Suprapubic skin (tissue), 4 donors: ENCODE measurements at regions not wholly inside any gene's neighbourhood (a gene's known extent, or its start where the extent isn't known, plus 50 kb on each side); places are given as distances from the start of the nearest gene placed in this dataset.

ENCODE experiments used
- DNase-seq, 2 donors: peaks; one replicate each; pipeline ENCODE4 v3.0.0-alpha.2; 2019; ENCODE audit warnings: low spot score in 2 of 2
- H3K27ac ChIP-seq: fragments of 200-600 bp; sonication (generic); one replicate; pipeline ENCODE4 v1.5.1; 2019
- H3K27me3 ChIP-seq: fragments of 200-600 bp; sonication (generic); one replicate; pipeline ENCODE4 v1.5.1; 2019
- H3K36me3 ChIP-seq: fragments of 200-600 bp; sonication (generic); one replicate; pipeline ENCODE4 v1.5.1; 2019
- H3K4me1 ChIP-seq: fragments of 200-600 bp; sonication (generic); one replicate; pipeline ENCODE4 v1.5.1; 2019
- H3K4me3 ChIP-seq: fragments of 200-600 bp; sonication (generic); one replicate; pipeline ENCODE4 v1.5.1; 2019; ENCODE audit warnings: mild to moderate bottlenecking
- H3K9me3 ChIP-seq: fragments of 200-600 bp; sonication (generic); one replicate; pipeline ENCODE4 v1.5.1; 2019
- CTCF ChIP-seq, 2 donors: fragments of 200-600 bp in 1 of 2; fragments of 450-650 bp in 1 of 2; sonication (generic) in 1 of 2; IDR thresholded peaks; one replicate each; pipeline ENCODE4 v1.5.1; 2016 to 2019; ENCODE audit warnings: antibody characterized with exemption in 2 of 2, mild to moderate bottlenecking in 1 of 2, moderate library complexity in 1 of 2
- EP300 ChIP-seq: sonication (generic); formaldehyde crosslinking; IDR thresholded peaks from one replicate; pipeline ENCODE4 v1.6.1; 2017; ENCODE audit warnings: antibody characterized with exemption
- POLR2A ChIP-seq, 2 donors: fragments of 450-650 bp; IDR thresholded peaks; one replicate each; pipeline ENCODE4 v1.6.1; 2017; ENCODE audit warnings: antibody characterized with exemption in 2 of 2, mild to moderate bottlenecking in 2 of 2, moderate library complexity in 2 of 2
- POLR2AphosphoS5 ChIP-seq, 3 donors: sonication (generic); formaldehyde crosslinking; IDR thresholded peaks; one replicate each; pipeline ENCODE4 v1.6.1; 2017; ENCODE audit warnings: antibody characterized with exemption in 3 of 3
- WGBS: methylation state at CpG from one replicate; pipeline ENCODE4 v1.1.5; 2018; 5-methylcytosine and 5-hydroxymethylcytosine counted together

- Histone ChIP-seq H3K27ac (no peak overlapping the region), H3K36me3 (no peaks in the 10 kb centered on the region), H3K4me1 (peaks cover 7% of the 10 kb centered on the region), H3K9me3 (no peaks in the 10 kb centered on the region), H3K27me3 (no peaks in the 10 kb centered on the region), H3K4me3 (no peak overlapping the region)
- no peak for DNase-seq
- TF ChIP-seq CTCF (IDR thresholded peaks at IDR 0.05) (no peak), POLR2AphosphoS5 (IDR thresholded peaks at IDR 0.05) (no peak), EP300 (no peak), POLR2A (IDR thresholded peaks at IDR 0.05) (no peak)
- 74% methylated on average over 2 of the region's 2 CpGs for whole genome bisulfite sequencing
These were observed 71.7 kb upstream of the TNC start for GRCh38 chr9:115189686-115190085.

- TF ChIP-seq CTCF (IDR thresholded peaks at IDR 0.05) (no peak), POLR2A (IDR thresholded peaks at IDR 0.05) (no peak), POLR2AphosphoS5 (IDR thresholded peaks at IDR 0.05) (no peak), EP300 (no peak)
- Histone ChIP-seq H3K27me3 (no peaks in the 10 kb centered on the region), H3K36me3 (no peaks in the 10 kb centered on the region), H3K4me1 (peaks cover 7% of the 10 kb centered on the region), H3K4me3 (no peak overlapping the region), H3K9me3 (no peaks in the 10 kb centered on the region), H3K27ac (no peak overlapping the region)
- no peak for DNase-seq
- 91% methylated on average over 3 of the region's 3 CpGs for WGBS
These were observed 73.7 kb upstream of the TNC start for GRCh38 chr9:115191667-115192066.

GRCh38 chr9:115192280-115192679, 74.3 kb upstream of the TNC start:
- no peak for TF ChIP-seq EP300
- no peak for TF ChIP-seq POLR2A (IDR thresholded peaks at IDR 0.05)
- no peak for TF ChIP-seq CTCF (IDR thresholded peaks at IDR 0.05)
- no peak for TF ChIP-seq POLR2AphosphoS5 (IDR thresholded peaks at IDR 0.05)
- H3K36me3 ChIP-seq = no peaks in the 10 kb centered on the region
- H3K9me3 ChIP-seq = no peaks in the 10 kb centered on the region
- no peaks in the 10 kb centered on the region for H3K27me3 ChIP-seq
- no peak overlapping the region for H3K27ac ChIP-seq
- DNase-seq = no peak
- H3K4me3 ChIP-seq = no peak overlapping the region
- WGBS = 80% methylated on average over 3 of the region's 3 CpGs
- peaks cover 7% of the 10 kb centered on the region for H3K4me1 ChIP-seq

- 49% methylated on average over 2 of the region's 2 CpGs for WGBS
These were observed 75.0 kb upstream of the TNC start for GRCh38 chr9:115192835-115193525.

GRCh38 chr9:115193777-115194176, 75.8 kb upstream of the TNC start:
- H3K4me3 ChIP-seq = no peak overlapping the region
- TF ChIP-seq POLR2AphosphoS5 (IDR thresholded peaks at IDR 0.05) (no peak), POLR2A (IDR thresholded peaks at IDR 0.05) (no peak), EP300 (no peak), CTCF (IDR thresholded peaks at IDR 0.05) (no peak)
- peaks cover 7% of the 10 kb centered on the region for H3K4me1 ChIP-seq
- no peaks in the 10 kb centered on the region for H3K27me3 ChIP-seq
- H3K27ac ChIP-seq = no peak overlapping the region
- no peaks in the 10 kb centered on the region for H3K9me3 ChIP-seq
- DNase-seq = no peak
- H3K36me3 ChIP-seq = no peaks in the 10 kb centered on the region
- WGBS = 86% methylated on average over 4 of the region's 4 CpGs

More at GRCh38 chr9:115192835-115193525, 75.0 kb upstream of the TNC start:
- no peak overlapping the region for H3K4me3 ChIP-seq
- no peak for TF ChIP-seq POLR2A (IDR thresholded peaks at IDR 0.05)
- no peak for TF ChIP-seq CTCF (IDR thresholded peaks at IDR 0.05)
- TF ChIP-seq EP300 = no peak
- TF ChIP-seq POLR2AphosphoS5 (IDR thresholded peaks at IDR 0.05) = no peak
- H3K36me3 ChIP-seq = no peaks in the 10 kb centered on the region
- peaks cover 7% of the 10 kb centered on the region for H3K4me1 ChIP-seq
- H3K27me3 ChIP-seq = no peaks in the 10 kb centered on the region
- DNase-seq = no peak
- no peak overlapping the region for H3K27ac ChIP-seq
- H3K9me3 ChIP-seq = no peaks in the 10 kb centered on the region
